Left lobe of liver (tissue), 2 donors: ENCODE measurements at regions not wholly inside any gene's neighbourhood (a gene's known extent, or its start where the extent isn't known, plus 50 kb on each side); places are given as distances from the start of the nearest gene placed in this dataset.
"Not testable (repeated sequence)": the region's sequence is repeated elsewhere in the genome, so short reads cannot be mapped to it uniquely, and the experiment has no call there.

Experiments used
- ATAC-seq: fragments of 200-7000 bp; cut with Tn5 transposase; one replicate; pipeline ENCODE4 v1.9.1; 2020; ENCODE audit warnings: mild to moderate bottlenecking, moderate library complexity
- DNase-seq: peaks from one replicate; pipeline ENCODE4 v3.0.0-alpha.2; 2020; ENCODE audit warnings: low spot score
- donor health status: DM: no; HTN: no; CAD: no; lungs with moderate emphysema.
- donor health status: DM: no; HTN: yes; CAD: no.

GRCh38 chr4:26171501-26171900 lies 149.3 kb upstream of the RBPJ start:
- no peak for ATAC-seq
- DNase-seq: no peak

DNA sequence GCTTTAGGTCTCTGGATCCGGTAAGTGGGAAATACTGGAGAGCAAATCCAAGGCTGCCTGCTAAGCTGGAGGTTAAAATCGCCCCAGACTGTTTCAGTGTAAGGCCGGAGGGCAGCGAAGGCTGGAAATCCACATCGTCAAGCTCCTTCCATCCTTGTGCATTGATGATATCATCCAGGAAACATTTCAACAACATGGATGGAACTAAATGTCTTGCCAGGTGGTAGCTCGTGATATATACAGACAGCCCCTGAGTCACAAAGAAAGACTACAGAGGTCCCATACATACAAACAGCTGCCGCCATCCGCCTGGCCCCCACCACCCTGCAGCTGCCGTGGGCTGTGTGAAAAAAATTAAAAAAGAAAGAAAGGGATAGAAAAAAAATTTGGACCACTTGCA lies 148.9 kb upstream of the RBPJ start:
- no peak for DNase-seq
- no peak for ATAC-seq

DNA sequence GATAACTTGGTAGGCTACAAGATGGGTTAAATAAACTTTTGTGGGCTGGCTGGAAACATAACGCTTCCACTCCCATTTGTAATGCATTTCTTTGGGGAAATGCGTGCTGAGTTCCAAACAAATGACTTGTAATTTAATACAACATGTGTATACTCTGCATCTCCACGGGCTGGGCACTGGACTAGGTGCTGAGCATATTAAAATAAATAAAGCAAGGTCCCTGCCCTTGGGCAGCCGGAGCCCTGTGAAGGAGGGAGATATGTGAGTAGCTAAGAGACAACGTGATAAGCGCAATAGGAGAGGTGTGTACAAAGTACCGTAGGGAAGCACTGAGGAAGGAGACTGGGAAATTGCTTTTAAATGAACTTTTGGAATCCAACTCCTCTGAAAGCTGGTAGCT lies 147.2 kb upstream of the RBPJ start:
- ATAC-seq (no peak), DNase-seq (no peak)

GRCh38 chr4:26174027-26174426 lies 146.8 kb upstream of the RBPJ start:
- ATAC-seq: no peak
- DNase-seq: no peak

DNA sequence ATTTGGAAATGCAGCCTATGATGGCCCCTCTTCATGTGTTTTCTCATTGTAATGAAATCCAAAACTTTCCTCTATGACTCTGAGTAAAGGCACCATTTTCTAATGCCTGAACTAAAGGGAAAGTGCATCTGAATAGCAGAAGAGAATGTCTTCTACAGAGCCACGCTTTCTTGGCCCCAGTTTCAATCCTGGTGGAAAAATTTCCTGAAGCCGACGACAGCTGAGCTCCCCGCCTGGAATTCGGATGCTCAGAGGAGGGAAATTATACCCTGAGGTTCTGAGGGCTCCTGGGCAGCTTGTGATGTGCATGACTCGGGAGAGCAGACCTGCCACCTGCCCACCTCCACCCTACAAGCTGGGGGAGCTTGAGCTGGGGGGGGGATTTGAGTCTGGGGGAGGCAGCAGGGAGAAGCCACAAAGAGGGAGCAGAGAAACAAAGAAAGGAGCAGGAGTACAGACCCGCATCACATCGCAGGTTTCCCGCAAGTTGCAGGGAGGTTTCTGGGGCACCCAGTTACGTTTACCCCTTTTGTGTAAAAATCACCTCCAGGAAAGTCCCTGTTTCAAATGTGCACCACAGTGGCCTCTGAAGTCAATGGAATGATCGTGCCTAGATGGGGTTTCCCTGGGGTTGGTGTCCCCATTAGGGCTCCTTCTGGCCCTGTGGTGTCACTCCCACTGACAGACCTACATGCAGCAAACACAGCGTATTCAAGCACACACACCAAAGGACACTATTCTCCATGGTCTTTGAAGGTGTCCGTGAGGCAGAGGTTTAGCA lies 145.6 kb upstream of the RBPJ start:
- DNase-seq (no peak), ATAC-seq (no peak)

DNA sequence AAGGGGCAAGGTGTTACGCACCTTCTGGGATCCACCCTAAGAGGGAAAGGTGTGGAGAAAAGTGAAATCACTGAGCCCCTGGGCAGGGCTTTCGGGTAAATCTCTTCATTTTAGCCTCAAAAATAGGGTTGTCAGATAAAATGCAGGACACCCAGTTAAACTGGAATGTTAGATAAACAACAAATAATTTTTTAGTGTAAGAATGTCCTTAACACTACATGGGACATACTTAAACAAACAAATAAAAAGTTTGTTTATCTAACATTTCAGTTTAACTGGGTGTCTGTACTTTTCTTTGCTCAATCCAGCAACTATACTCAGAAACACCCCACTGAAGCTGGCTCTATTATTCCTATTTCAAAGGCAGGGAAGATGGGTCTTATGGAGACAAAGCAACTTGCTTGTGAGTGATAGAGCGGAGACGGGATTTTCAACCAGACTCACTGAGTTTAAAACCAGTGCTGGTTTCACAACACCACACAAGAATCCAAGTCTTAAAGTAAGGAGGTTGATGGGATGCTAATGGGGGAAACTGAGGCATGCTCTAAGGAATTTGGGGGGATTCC lies 144.8 kb upstream of the RBPJ start:
- ATAC-seq: no peak
- no peak for DNase-seq

GRCh38 chr4:26176598-26177149 lies 144.1 kb upstream of the RBPJ start:
- ATAC-seq (no peak), DNase-seq (no peak)

DNA sequence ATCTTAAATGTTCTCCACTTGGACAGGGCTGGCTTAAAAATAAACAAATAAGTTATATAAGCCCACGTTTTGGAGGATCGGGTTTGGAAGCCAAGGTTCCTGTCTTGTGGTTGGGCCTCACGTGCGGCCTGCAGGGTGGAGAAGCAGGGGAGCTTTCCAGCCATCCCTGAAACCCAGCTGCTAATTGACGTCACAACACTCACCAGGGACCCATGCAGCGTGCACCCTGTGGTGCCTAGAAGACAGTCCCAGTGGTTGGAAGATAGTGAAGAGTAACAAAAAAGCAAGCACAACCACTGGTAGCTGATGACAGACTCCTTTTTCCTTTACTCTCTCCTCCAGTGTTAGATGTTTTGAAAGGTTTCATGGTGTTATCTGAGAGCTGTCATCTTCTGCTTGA lies 142.0 kb upstream of the RBPJ start:
- ATAC-seq (no peak), DNase-seq (no peak)

DNA sequence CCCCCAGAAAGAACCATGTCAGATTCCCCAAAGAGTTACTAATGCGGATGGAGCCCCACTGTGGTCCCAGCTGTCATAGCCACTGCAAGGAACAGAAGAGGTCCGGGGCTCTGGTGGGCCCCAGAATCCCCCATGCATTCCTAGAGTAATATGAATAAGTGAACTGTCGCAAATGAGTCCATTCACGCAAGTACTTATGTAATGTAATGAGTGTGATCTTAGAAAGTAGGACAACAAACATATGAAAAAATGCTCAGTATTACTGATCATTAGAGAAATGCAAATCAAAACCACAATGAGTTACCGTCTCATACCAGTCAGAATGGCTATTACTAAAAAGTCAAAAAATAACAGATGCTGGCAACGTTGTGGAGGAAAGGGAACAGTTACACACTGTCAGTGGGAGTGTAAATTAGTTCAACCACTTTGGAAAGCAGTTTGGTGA lies 141.5 kb upstream of the RBPJ start:
- no peak for DNase-seq
- ATAC-seq: no peak

DNA sequence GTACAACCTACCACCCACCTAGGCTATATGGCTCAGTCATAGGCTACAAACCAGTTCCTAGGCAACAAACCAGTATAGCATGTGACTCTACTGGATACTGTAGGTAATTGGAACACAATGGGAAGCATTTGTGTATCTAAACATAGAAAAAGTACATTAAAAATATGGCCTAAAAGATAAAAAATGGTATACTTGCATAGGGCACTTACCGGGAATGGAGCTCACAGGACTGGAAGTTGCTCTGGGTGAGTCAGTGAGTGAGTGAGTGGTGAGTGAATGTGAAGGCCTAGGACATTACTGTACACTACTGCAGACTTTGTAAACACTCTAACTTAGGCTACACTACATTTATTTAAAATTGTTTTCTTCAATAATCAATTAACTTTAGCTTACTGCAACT lies 139.2 kb upstream of the RBPJ start:
- DNase-seq: no peak
- ATAC-seq: no peak

- DNase-seq (no peak), ATAC-seq (no peak)
Observed at GRCh38 chr4:26183017-26183416, 137.8 kb upstream of the RBPJ start.

DNA sequence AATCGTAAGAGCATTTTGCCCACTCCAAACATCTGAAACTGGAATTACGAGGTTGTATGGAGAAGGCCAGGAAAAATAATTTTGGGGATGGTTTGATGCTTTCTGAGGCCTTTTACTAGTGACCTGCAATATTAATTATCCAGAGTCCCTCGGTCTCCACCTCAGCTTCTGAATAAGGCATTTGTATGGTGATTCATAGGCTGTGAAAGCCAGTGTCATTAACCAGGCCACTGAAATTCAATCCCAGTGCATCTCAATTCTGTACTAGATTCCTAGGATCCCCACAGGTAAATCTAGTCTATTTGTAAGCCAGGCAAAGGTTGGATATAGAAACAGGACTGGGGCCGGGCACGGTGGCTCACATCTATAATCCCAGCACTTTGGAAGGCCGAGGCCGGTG lies 135.4 kb upstream of the RBPJ start:
- DNase-seq (no peak), ATAC-seq (no peak)

- ATAC-seq: no peak
- no peak for DNase-seq
Observed at GRCh38 chr4:26191353-26191752, 129.5 kb upstream of the RBPJ start.

DNA sequence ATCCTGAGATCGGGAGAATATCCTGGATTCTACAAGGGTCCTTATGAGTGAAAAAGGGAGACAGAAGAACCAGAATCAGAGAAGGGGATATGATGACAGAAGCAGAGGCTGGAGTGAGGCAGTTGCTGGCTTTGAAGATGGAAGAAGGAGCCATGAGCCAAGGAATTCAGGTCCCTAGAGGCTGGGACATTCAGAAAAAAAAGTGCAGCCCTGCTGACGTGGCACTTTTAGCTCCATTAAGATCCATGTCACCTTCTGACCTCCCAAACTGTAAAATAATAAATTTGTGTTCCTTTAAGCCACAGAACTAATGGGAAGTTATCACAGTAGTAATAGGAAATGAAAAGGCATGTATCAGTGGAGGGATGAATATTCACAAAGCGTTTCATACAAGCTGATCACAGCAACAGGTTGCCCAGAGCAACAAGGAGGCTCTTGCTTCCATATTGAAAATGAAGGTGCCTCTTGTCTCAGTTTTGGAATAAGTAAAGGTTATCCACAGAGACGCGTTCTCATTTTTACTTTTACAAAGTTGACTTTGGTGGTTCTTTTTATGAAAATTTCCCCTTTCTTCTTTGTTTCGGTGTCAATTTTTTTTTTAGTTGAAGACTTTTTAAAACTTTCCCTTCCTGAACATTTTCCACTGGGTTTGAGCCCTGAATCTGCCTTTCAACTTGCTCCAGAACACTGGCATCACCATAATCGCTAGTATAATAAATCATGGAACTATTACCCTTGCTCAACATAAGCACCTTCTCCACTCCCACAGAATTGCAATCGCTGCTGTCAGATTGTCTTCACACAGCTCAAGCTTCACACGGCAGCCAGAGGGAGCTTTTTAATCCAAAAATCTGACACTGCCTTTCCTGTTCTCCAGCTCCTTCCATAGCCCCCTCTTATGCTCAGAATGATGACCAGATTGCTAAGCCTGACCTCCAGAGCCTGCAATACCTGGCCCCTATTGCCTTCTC lies 127.6 kb upstream of the RBPJ start:
- DNase-seq (no peak), ATAC-seq (no peak)

GRCh38 chr4:26194764-26195163 lies 126.0 kb upstream of the RBPJ start:
- ATAC-seq (no peak), DNase-seq (no peak)

DNA sequence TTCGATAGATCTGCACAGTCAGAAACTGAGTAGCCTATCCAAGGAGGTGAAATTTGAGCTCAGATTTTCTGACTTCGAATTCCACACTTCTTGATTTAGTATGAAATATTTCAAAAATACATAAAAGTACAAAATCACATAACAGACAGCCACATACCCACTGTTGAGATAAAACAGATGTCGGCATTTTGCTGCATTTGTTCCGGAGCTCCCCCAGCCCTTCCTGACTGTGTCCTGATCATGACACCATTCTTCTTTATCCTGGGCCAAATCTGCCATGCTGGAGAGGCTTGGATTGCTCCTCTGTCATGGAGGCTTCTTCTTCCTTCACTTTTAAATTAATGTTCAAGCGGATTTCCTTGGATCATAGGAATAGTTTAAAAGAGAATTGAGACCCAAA lies 124.2 kb upstream of the RBPJ start:
- DNase-seq (no peak), ATAC-seq (no peak)

DNA sequence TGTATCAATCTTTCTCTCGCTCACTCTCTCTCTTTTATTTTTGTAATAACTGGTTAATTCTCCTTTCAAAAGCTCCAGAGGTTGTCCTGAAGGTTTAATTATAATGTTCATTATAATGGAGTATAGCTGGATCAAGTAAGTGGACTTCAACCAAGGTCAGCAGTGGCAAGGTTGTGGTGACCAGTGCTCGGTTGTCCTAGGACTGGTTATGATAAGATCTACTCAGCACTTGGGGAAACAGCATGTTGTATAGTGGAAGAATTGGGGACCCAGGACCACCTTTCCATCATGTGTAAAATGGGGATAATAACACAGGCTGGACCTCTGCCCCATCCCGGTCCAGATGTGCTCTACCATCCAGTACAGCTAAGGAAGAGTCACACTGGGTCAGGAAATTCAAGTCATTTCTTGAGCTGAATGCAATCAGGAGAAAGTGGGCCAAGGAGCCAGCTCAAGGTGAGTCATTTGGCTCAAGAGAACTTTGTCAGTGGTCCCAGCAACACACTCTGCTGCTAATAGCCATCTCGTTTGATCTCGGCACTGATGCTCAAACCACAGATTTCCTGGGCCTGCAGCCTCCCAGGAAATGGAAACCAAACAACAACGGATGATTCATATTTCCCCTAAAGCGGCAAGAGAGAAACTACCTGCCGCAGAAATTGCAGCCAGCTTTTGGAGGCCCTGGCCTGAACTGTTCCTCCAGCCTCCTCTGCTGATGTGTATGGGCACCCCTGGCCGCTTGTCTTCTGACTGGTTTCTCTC lies 123.6 kb upstream of the RBPJ start:
- ATAC-seq (no peak), DNase-seq (no peak)

DNA sequence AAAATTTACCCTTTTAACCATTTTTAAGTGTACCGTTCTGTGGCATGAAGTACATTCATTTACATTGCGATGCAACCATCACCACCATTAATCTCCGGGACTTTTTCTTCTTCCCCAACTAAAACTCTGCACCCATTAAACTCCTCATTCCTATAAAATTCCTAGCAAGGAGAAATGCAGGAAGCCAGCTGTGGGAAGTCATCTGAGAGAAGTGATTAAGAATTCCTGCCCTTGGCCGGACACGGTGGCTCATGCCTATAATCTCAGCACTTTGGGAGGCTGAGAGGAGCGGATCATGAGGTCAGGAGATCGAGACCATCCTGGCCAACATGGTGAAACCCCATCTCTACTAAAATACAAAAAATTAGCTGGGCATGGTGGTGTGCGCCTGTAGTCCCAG lies 121.9 kb upstream of the RBPJ start:
- ATAC-seq, DNase-seq: not testable (repeated sequence)

GRCh38 chr4:26199596-26199995 lies 121.2 kb upstream of the RBPJ start:
- ATAC-seq (no peak), DNase-seq (no peak)

- DNase-seq (no peak), ATAC-seq (no peak)
Observed at GRCh38 chr4:26201120-26201519, 119.7 kb upstream of the RBPJ start.
